SW 1271 (cell line): ENCODE measurements at regions not wholly inside any gene's neighbourhood (a gene's known extent, or its start where the extent isn't known, plus 50 kb on each side); places are given as distances from the start of the nearest gene placed in this dataset.
"Not testable (repeated sequence)": the region's sequence is repeated elsewhere in the genome, so short reads cannot be mapped to it uniquely, and the experiment has no call there.

Experiments used
- DNase-seq, 2 experiments: peaks; one replicate each; lab custom pipeline; 2025; lab: John Stamatoyannopoulos, UW

GRCh38 chr11:97019305-97019704 is 629.5 kb downstream of the JRKL start:
- no peak for DNase-seq

- DNase-seq, result no peak
These were observed 629.9 kb downstream of the JRKL start for GRCh38 chr11:97019754-97020153.

- DNase-seq, result no peak
These were observed 633.1 kb downstream of the JRKL start for GRCh38 chr11:97022955-97023354.

GRCh38 chr11:97028836-97029406 is 639.1 kb downstream of the JRKL start:
- DNase-seq, result no peak

GRCh38 chr11:97033178-97033577 is 643.4 kb downstream of the JRKL start:
- DNase-seq, result no peak

DNA sequence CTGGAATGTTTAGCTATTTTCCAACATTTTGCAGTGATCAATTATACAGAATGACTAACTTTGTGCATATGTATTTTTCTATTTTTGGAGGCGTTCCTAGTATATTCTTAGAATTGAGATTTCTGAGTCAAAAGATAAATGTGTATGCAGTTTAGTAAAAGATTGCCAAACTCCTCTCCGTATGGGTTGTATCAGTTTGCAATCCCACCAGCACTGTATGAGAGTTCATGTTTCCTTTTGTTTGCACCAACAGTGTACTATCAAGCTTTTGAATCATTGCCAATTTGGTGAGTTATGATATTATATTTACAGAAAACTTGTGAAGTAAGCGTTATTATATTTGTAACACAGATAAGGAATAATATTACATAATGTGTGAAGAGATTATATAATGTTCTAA is 658.7 kb downstream of the JRKL start:
- no peak for DNase-seq

DNA sequence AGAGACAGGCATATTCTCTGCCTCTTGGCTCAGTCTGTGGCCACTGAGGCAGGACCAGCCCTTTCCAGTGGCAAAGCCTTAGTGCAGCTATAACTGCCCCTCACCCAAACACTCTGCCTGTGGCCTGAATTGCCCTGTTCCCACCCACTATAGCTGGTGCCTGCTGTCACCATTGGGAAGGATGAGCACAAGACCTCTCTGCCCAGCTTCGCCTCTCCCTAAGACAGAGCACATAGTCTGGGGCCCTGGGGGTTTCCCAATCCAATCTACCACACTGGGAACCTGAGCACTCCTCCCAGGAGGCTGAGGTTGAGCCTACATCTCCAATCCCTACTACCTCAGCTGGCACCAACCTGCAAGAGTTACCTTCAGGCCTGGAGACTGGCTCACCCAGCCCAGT is 670.4 kb downstream of the JRKL start:
- no peak for DNase-seq

- DNase-seq, result no peak
These were observed 679.3 kb downstream of the JRKL start for GRCh38 chr11:97069160-97069559.

DNA sequence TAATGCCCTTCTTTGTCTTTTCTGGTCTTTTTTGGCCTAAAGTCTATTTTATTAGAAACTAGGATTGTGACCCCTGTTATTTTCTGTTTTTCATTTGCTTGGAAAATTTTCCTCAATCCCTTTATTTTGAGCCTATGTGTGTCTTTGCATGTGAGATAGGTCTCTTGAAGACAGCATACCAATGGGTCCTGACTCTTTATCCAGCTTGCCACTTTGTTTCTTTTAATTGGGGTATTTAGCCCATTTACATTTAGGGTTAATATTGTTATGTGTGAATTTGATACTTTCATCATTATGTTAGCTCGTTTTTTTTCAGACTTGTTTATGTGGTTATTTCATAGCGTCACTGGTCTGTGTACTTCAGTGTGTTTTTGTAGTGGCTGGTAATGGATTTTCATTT is 682.6 kb downstream of the JRKL start:
- no peak for DNase-seq

DNA sequence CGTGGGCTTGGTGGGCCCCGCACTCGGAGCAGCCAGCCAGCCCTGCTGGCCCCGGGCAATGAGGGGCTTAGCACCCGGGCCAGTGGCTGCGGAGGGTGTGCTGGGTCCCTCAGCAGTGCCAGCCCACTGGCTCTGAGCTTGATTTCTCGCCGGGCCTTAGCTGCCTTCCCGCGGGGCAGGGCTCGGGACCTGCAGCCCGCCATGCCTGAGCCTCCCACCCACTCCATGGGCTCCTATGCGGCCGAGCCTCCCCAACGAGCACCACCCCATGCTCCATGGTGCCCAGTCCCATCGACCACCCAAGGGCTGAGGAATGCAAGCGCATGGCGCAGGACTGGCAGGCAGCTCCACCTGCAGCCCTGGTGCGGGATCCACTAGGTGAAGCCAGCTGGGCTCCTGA is 686.9 kb downstream of the JRKL start:
- not testable (repeated sequence) for DNase-seq

DNA sequence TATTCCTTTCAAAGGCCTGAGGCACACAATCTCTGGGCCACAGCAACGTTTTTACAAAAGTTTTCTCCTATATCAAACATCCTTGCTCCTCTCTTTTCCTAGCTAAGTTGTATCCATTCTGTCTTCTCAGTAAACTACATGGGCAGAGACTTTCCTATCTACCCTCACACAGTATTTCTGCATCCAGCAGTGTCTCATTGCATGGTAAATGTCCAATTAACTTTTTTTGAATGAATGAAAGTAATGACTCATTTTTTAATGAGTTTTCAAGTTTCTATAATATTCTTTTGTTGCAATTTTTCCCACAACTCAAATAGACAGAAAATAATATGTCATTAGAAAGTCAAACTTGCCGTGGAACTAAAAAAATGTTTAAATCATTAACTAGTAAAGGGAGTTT is 688.6 kb downstream of the JRKL start:
- DNase-seq, result no peak

- no peak for DNase-seq
These were observed 689.4 kb downstream of the JRKL start for GRCh38 chr11:97079244-97079643.

GRCh38 chr11:97087419-97087818 is 697.6 kb downstream of the JRKL start:
- no peak for DNase-seq

- no peak for DNase-seq
These were observed 703.0 kb downstream of the JRKL start for GRCh38 chr11:97092823-97093222.

DNA sequence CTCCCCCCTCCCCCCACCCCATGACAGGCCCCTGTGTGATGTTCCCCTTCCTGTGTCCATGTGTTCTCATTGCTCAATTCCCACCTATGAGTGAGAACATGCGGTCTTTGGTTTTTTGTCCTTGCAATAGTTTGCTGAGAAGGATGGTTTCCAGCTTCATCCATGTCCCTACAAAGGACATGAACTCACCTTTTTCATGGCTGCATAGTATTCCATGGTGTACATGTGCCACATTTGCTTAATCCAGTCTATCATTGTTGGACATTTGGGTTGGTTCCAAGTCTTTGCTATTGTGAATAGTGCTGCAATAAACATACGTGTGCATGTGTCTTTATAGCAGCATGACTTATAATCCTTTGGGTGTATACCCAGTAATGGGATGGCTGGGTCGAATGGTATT is 712.4 kb downstream of the JRKL start:
- DNase-seq, result not testable (repeated sequence)

GRCh38 chr11:97107604-97108003 is 717.8 kb downstream of the JRKL start:
- no peak for DNase-seq

GRCh38 chr11:97109078-97109477 is 719.3 kb downstream of the JRKL start:
- no peak for DNase-seq

- DNase-seq, result no peak
These were observed 720.6 kb downstream of the JRKL start for GRCh38 chr11:97110376-97110775.

GRCh38 chr11:97111559-97111958 is 721.7 kb downstream of the JRKL start:
- DNase-seq, result no peak

DNA sequence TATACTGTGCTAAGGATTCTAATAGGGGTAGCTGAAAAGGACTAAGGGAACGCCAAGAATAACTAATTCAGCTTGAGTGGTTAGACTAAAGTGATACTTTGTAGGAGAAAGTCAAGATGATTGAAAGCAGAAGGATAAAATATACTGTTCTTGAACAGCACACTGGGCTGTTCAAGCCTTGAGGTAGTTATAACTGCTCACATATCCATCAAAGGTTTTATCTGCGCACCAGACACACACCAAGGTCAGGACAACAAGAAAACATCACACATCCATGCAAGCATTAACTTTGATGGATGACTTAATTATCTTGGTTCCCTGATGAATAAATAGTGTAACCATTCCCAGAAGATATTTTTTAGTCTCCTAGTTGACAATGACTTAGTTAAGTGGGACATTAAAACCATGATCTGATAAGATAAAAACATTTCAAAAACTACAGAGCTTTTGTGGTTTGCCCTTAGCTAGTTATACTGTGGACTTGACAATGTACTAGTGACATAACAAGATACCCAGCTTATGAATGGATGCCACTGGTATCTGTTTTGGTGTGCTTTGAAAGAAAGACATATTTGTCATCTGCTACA is 728.9 kb downstream of the JRKL start:
- no peak for DNase-seq

DNA sequence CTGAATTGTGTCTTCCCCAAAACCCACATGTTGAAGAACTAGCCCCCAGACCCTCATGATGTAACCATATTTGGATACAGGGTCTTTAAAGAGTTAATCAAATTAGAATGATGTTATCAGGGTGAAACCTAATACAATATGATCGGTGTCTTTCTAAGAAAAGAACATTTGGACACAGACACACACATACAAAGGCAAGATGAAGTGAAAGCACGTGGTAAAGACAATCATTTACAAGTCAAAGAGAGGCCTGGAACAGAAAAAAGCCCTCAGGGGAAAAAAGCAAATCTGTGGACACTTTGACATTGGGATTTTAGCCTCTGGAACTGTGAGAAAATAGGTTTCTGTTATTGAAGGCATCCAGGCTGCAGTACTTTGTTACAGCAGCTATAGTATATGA is 733.4 kb downstream of the JRKL start:
- DNase-seq, result no peak

- DNase-seq, result no peak
These were observed 746.3 kb downstream of the JRKL start for GRCh38 chr11:97136067-97136466.

DNA sequence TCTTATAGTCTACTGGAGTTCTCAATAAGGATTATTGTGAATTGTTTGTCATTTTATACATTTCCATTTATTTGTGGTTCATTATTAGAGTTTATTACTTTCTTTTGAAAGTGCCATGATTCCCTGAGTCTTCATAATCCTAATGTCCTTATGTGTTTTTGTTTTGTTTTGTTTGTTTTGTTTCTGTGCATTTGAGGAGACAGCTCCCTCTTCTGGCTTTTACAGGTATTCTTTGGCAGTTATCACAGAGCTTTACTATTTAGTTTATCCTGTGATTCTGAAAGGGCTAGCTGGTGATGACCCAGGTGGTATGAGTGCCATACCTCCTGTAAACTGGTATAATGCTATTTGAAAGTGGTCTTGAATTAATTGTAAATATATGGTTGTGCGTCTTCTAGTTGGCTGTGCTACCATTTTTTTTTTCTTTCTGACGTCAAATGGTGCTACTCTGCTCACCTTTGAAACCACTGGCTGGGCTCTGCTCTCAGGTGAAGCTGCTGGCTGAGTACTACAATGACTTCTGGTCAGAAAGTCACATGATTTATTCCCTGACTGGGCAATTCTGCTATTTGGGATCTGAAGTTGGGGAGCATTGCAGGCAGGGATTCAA is 751.2 kb downstream of the JRKL start:
- DNase-seq, result peak; percentile 7 to 67

GRCh38 chr11:97143463-97143862 is 753.6 kb downstream of the JRKL start:
- no peak for DNase-seq
